Inflammatory macrophage treated with lipopolysaccharide for 1 hour (primary cell): ENCODE measurements at regions not wholly inside any gene's neighbourhood (a gene's known extent, or its start where the extent isn't known, plus 50 kb on each side); places are given as distances from the start of the nearest gene placed in this dataset.
A peak's percentile ranks its signal among the peaks of the same experiment; 100 is the strongest.

Experiments
- DNase-seq, 2 donors: peaks; one replicate each; pipeline ENCODE4 v3.0.0-alpha.2; 2020 to 2022

GRCh38 chr11:95690100-95690499, 99.5 kb downstream of the FAM76B start:
- no peak for DNase-seq

GRCh38 chr11:95688501-95689222, 100.9 kb downstream of the FAM76B start:
- DNase-seq, result no peak

- DNase-seq, result no peak
These were observed 101.6 kb downstream of the FAM76B start for GRCh38 chr11:95688015-95688414.

GRCh38 chr11:95686265-95686664, 103.3 kb downstream of the FAM76B start:
- DNase-seq, result no peak

- DNase-seq, result no peak
These were observed 104.9 kb downstream of the FAM76B start for GRCh38 chr11:95684701-95685100.

- DNase-seq, result no peak
These were observed 105.4 kb downstream of the FAM76B start for GRCh38 chr11:95684170-95684569.

GRCh38 chr11:95682552-95682951, 107.0 kb downstream of the FAM76B start:
- DNase-seq, result no peak

- no peak for DNase-seq
These were observed 109.2 kb downstream of the FAM76B start for GRCh38 chr11:95680169-95680929.

GRCh38 chr11:95678988-95679387, 110.6 kb downstream of the FAM76B start:
- no peak for DNase-seq

GRCh38 chr11:95676308-95676707, 113.3 kb downstream of the FAM76B start:
- DNase-seq, result peak; percentile 28 to 29

GRCh38 chr11:95675585-95675984, 114.0 kb downstream of the FAM76B start:
- DNase-seq, result no peak

- DNase-seq, result no peak
These were observed 114.8 kb downstream of the FAM76B start for GRCh38 chr11:95674657-95675358.

GRCh38 chr11:95671768-95672167, 117.8 kb downstream of the FAM76B start:
- no peak for DNase-seq

- no peak for DNase-seq
These were observed 121.5 kb downstream of the FAM76B start for GRCh38 chr11:95668131-95668530.

- DNase-seq, result no peak
These were observed 128.4 kb downstream of the FAM76B start for GRCh38 chr11:95661162-95661561.

GRCh38 chr11:95660038-95660437, 129.5 kb downstream of the FAM76B start:
- DNase-seq, result no peak

GRCh38 chr11:95659088-95659487, 130.5 kb downstream of the FAM76B start:
- DNase-seq, result no peak

- no peak for DNase-seq
These were observed 134.0 kb downstream of the FAM76B start for GRCh38 chr11:95655536-95655935.

- DNase-seq, result no peak
These were observed 135.9 kb downstream of the FAM76B start for GRCh38 chr11:95653680-95654079.

- DNase-seq, result no peak
These were observed 136.5 kb downstream of the FAM76B start for GRCh38 chr11:95653099-95653498.

- peak; percentile 9 to 12 for DNase-seq
These were observed 137.5 kb downstream of the FAM76B start for GRCh38 chr11:95652002-95652472.

GRCh38 chr11:95650276-95650675, 139.3 kb downstream of the FAM76B start:
- DNase-seq, result peak; percentile 34 to 62

- no peak for DNase-seq
These were observed 141.7 kb downstream of the FAM76B start for GRCh38 chr11:95647871-95648270.

GRCh38 chr11:95647355-95647754, 142.2 kb downstream of the FAM76B start:
- no peak for DNase-seq
